ENCODE measurements at regions not wholly inside any gene's neighbourhood (a gene's known extent, or its start where the extent isn't known, plus 50 kb on each side); places are given as distances from the start of the nearest gene placed in this dataset.
"Not testable (repeated sequence)": the region's sequence is repeated elsewhere in the genome, so short reads cannot be mapped to it uniquely, and the experiment has no call there.

DNA sequence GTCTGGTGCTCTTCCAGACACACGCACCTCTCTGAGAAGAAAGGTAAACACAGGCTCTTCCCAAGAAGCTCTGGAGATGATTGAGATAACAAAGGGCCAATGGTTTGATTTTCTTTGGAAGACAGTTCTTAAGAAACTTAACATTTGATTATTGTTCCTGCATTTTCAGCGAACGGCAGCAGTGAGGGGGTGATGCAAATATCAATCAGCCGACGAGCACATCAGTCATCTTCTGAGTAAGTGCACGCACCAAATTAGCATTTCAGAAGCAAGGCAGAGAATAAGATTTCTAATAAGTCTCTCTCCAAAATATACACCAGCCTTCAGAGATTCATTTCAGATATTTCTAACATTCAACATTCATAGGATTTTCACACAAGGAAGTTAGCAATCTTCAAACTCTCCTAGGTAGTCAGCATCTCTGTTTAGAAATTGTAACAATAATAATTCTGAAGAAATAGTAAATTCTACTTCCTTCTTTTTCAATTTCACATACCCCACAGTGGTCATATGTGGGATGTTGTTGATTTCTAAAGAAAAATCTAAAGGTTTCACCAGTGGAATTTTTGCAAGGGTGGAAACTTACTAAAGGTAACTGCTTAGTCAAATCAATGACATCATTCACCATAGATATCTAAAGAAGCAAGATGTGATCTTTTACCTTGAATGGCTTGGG lies 250.3 kb downstream of the SEC61B start:
- no peak for DNase-seq (ENCODE audit: low read depth in 3 of 3, low spot score in 2 of 3)

DNA sequence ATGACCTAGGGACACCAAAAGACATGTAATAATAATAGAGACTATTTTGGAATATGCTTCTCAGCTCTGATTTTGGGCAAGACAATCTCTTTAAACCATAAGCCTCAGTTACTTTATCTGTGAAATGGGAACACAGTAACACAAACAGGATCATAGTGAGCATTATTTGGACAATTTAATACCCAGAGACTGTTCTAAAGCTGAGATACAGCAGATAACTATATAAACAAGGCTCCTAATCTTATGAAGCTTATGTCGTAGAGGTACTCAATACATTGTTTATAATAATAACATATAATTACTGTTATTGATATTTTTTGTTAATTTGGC lies 250.8 kb downstream of the SEC61B start:
- no peak for DNase-seq (ENCODE audit: low read depth in 3 of 3, low spot score in 2 of 3)

GRCh38 chr9:99474186-99474585 lies 252.1 kb downstream of the SEC61B start:
- no peak for DNase-seq (ENCODE audit: low read depth in 3 of 3, low spot score in 2 of 3)

- no peak for DNase-seq (ENCODE audit: low read depth in 3 of 3, low spot score in 2 of 3)
Measured at GRCh38 chr9:99475401-99476065, 253.5 kb downstream of the SEC61B start.

DNA sequence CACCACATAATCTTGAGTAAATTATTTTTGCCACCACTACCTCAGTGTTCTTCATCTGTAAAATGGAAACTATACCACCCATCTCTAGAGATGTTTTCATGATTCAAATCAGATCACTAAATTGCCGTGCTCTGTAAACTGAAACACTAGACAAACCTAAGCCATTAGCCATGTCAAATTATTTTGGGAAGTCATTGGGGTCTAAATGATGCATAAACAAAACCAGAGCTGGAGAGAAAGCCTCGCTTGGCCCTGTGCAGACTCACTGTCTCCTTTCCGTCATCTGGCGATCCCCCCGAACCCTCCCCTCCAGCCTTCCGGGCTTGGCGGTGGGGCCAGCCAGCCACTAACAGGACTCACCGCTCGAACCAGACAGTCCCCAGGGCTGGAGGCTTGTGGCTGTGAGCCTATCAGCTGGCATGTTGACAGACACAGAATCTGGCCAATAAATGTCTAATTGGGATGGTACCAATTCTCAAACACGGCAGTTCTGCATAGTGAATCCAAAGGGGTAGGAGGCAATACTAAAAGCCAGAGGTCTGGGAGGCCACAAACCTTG lies 256.5 kb downstream of the SEC61B start:
- no peak for DNase-seq (ENCODE audit: low read depth in 3 of 3, low spot score in 2 of 3)

GRCh38 chr9:99479929-99480328 lies 257.8 kb downstream of the SEC61B start:
- no peak for DNase-seq (ENCODE audit: low read depth in 3 of 3, low spot score in 2 of 3)

- DNase-seq (ENCODE audit: low read depth in 3 of 3, low spot score in 2 of 3) = no peak
Measured at GRCh38 chr9:99485459-99485858, 263.4 kb downstream of the SEC61B start.

DNA sequence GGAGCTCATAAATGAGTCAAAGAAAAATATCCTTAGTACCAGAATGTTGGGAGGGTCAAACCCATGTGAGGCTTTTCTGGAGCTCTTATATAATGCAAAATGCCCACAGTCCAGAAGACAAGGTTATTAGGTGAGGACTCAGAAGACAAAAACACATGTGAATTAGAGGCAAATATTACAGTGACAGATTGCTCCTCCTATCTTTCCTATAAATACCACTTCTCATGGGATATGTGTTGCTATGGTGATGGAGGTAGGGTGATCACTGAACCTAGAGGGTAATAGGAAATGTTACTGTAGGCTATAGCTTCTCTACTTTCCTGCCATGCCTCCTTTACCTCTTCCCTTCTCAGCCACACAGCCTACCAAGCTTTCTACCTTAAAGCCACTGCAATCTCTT lies 264.6 kb downstream of the SEC61B start:
- DNase-seq (ENCODE audit: low read depth in 3 of 3, low spot score in 2 of 3) = no peak

DNA sequence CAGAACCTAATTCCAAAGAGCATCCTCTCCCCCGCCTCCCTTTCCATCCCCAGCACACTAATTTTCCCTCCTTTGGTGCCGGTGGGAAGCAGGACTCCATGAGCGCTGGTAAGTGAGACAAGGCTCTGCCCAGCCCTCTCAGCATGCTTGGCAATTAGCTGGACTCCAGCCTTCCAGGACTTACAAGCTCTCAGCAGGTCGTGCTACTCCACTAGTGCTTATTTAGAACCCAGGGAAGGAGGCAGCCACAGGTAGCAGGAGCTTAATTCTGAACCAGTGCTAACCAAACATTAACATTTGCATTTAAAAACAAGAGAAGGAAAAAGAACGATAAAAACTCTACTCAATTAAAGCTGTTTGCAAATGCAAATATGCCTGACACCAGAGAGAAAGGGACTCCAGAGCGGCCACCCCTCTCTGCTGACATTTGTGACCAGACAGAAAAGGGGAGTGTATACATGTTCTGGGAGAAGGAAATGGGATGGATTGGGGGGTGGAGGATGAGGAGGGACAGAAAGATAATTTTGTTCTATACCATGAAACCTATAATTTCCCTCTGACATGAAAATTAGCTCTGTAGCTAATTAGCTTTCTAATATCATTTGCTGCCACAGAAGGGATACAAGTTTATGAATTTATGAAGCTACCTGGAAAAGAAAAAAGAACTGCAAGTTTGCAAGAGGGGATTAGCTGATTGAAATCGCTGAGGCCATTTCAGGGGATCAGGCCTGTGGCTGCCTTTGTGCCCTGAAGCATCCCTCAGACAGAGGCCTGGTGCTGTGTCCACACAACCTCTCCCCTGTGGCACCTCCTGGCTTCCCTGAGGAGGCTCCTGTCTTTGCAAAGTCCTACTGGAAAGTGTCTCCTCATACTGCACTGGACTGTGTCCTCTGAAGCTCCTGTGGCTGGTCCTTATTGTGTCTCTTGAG lies 266.3 kb downstream of the SEC61B start:
- DNase-seq (ENCODE audit: low read depth in 3 of 3, low spot score in 2 of 3) = no peak

DNA sequence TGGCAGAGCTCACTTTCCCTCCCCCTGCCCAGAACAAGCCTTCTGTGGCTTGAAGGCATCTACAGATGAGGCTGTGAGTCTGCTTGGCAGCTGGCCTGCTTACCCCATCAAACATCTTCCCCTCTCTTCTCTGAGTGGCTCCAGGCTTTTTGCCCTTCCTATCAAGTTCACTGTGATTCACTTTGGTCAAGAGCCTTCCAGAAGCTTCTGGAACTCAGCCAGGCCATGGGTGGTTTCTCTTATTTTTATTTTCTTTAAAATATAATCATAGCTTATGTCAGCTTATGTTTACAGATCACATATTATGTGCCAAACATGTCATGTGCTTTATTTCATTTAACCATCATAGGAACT lies 267.0 kb downstream of the SEC61B start:
- no peak for DNase-seq (ENCODE audit: low read depth in 3 of 3, low spot score in 2 of 3)

GRCh38 chr9:99490729-99491128 lies 268.6 kb downstream of the SEC61B start:
- no peak for DNase-seq (ENCODE audit: low read depth in 3 of 3, low spot score in 2 of 3)

DNA sequence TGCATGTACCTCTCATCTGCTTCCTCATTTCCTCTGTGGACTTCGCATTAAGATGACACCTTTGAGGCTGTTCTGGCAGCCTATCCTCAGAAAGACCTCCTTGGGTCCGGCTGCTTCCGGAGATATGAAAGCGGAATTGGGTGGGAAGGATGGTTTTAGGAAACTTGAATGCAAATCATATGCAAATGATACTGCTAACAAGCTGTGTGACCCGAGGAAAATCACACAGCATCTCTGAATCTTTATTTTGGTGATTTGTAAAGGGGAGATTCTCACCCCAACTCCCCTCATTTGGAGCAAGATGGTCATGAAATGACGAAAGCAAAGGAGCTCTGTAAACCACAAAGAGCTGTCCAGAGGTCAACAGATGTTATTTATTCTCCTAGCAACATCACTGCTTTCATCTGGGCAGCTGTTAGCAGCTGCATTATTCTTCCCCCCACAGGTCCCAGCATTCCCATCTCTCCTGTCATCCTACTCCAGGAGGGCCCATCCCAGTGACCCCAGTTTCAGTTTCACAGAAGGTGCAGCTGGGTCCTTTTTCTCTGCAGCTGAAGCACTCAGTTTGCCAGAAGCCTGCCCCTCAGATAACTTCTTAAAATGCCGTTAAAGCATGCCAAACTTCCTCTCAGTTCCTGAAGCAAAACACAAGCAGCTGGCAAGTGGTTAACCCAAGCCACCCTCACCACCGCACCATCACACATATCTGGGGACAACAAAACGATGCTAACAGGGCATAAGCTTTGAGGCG lies 269.5 kb downstream of the SEC61B start:
- DNase-seq (ENCODE audit: low read depth in 3 of 3, low spot score in 2 of 3) = peak; percentile 4 to 8 (median 5)

GRCh38 chr9:99497641-99498040 lies 275.6 kb downstream of the SEC61B start:
- no peak for DNase-seq (ENCODE audit: low read depth in 3 of 3, low spot score in 2 of 3)

GRCh38 chr9:99498979-99499378 lies 276.9 kb downstream of the SEC61B start:
- DNase-seq (ENCODE audit: low read depth in 3 of 3, low spot score in 2 of 3) = not testable (repeated sequence)

DNA sequence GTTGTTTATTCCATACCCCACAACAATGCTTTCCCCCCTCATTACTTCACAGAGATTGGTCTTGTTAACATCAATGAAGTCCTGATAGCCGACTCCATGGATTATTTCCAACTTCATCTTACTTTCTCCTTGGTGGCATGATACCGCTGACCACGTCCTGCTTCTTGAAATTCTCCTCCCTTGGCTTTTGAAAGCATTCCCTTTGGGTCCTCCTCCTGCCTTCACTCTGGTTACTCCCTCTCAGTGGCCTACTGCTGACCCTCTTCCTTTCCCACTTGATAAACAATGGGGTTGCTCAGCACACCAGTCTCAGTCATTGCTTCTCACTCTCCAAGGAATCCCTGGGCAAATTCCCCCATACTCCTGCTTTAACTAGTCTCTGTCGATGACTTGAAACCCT lies 283.9 kb downstream of the SEC61B start:
- no peak for DNase-seq (ENCODE audit: low read depth in 3 of 3, low spot score in 2 of 3)

DNA sequence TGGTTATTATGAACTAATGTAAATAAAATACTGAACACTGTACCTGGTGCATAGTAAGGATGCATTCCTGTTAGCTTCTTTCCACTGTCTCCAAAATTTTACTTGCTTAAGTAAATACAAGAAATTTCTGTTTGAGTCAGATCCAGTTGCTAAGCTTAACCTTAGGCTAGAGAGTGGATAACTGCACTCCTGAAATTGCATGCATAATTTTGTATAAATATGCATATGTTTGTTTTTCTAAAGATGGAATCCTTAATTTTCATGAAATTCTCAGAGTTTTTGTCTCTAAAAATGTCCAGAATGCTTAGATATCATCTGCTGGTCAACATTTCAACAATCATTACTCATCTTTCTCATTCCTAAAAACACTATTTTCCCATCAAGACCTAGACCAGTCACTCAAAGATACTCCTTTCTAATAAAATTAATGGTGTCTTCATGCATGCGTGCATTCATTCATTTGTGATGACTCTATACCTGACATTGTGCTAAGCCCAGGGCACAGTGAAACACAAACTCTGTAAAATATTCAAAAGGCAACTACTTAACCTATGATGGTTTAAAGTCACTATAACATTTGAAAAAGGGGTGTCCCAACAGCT lies 284.8 kb downstream of the SEC61B start:
- DNase-seq (ENCODE audit: low read depth in 3 of 3, low spot score in 2 of 3) = no peak

DNA sequence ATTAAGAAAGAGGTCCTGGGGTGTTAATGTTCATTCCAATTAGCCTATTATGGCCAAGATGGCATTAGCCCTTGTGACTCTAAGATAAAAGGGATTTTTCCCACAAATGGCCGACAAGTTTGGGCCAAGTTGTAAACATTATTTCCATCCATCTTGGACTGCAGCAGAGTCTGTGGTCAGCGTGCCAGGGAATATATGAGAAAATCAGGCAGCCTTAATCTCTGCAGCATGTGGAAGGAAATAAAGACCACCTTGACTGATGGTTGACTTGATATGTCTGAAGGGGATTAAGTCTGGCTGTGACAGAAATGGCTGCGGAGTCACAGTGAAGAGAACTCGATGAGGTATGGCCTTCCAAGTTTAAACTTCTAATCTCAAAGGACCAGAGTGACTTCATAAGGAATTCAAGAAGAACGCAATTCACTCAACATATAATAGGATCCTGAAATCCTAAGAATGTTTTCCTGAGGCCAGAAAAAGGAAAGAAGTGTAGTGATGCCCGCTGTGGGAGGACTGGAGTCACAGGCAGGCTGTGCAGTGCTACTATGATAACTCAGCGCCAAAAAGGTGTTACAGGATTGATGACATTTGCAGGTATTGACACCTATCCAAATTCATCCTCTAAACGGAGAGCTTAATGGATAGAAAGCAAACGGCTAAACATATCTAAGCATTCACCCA lies 287.1 kb downstream of the SEC61B start:
- DNase-seq (ENCODE audit: low read depth in 3 of 3, low spot score in 2 of 3) = no peak

- no peak for DNase-seq (ENCODE audit: low read depth in 3 of 3, low spot score in 2 of 3)
Measured at GRCh38 chr9:99509900-99510535, 287.9 kb downstream of the SEC61B start.

GRCh38 chr9:99511723-99512122 lies 289.6 kb downstream of the SEC61B start:
- no peak for DNase-seq (ENCODE audit: low read depth in 3 of 3, low spot score in 2 of 3)

Data from right renal cortex interstitium (tissue), 3 donors.